ENCODE measurements at regions not wholly inside any gene's neighbourhood (a gene's known extent, or its start where the extent isn't known, plus 50 kb on each side); places are given as distances from the start of the nearest gene placed in this dataset.

GRCh38 chr3:5339967-5340535 lies 152.5 kb downstream of the EDEM1 start:
- TF ChIP-seq CTCF (conservative IDR thresholded peaks at IDR 0.05) (no peak), ZFX (IDR thresholded peaks at IDR 0.05) (no peak)
